ENCODE measurements at regions not wholly inside any gene's neighbourhood (a gene's known extent, or its start where the extent isn't known, plus 50 kb on each side); places are given as distances from the start of the nearest gene placed in this dataset.

GRCh38 chr1:101451888-101452287, 215.1 kb downstream of the S1PR1 start:
- no peaks in the 10 kb centered on the region for H3K9me3 ChIP-seq (ENCODE audit: severe bottlenecking)
- H3K27me3 ChIP-seq (ENCODE audit: insufficient read depth, low read depth, severe bottlenecking): peaks cover 46% of the 10 kb centered on the region
- no peak for TF ChIP-seq CTCF (IDR thresholded peaks at IDR 0.05; ENCODE audit: low read depth, low read length)
- H3K36me3 ChIP-seq: no peaks in the 10 kb centered on the region
- H3K27ac ChIP-seq: no peak overlapping the region
- H3K4me3 ChIP-seq (ENCODE audit: low read depth, low read length): no peak overlapping the region
- DNase-seq: no peak

GRCh38 chr1:101452825-101453224, 216.0 kb downstream of the S1PR1 start:
- Histone ChIP-seq H3K9me3 (ENCODE audit: severe bottlenecking) (no peaks in the 10 kb centered on the region), H3K4me3 (ENCODE audit: low read depth, low read length) (no peak overlapping the region), H3K36me3 (no peaks in the 10 kb centered on the region), H3K27ac (no peak overlapping the region), H3K27me3 (ENCODE audit: insufficient read depth, low read depth, severe bottlenecking) (peaks cover 46% of the 10 kb centered on the region)
- no peak for DNase-seq
- no peak for TF ChIP-seq CTCF (IDR thresholded peaks at IDR 0.05; ENCODE audit: low read depth, low read length)

GRCh38 chr1:101453844-101454243, 217.0 kb downstream of the S1PR1 start:
- no peaks in the 10 kb centered on the region for H3K36me3 ChIP-seq
- H3K27me3 ChIP-seq (ENCODE audit: insufficient read depth, low read depth, severe bottlenecking): peaks cover 44% of the 10 kb centered on the region
- H3K27ac ChIP-seq: no peak overlapping the region
- no peak overlapping the region for H3K4me3 ChIP-seq (ENCODE audit: low read depth, low read length)
- no peak for TF ChIP-seq CTCF (IDR thresholded peaks at IDR 0.05; ENCODE audit: low read depth, low read length)
- no peaks in the 10 kb centered on the region for H3K9me3 ChIP-seq (ENCODE audit: severe bottlenecking)
- no peak for DNase-seq

- H3K9me3 ChIP-seq (ENCODE audit: severe bottlenecking): no peaks in the 10 kb centered on the region
- H3K36me3 ChIP-seq: no peaks in the 10 kb centered on the region
- peaks cover 44% of the 10 kb centered on the region for H3K27me3 ChIP-seq (ENCODE audit: insufficient read depth, low read depth, severe bottlenecking)
- no peak overlapping the region for H3K27ac ChIP-seq
- H3K4me3 ChIP-seq (ENCODE audit: low read depth, low read length): no peak overlapping the region
- no peak for TF ChIP-seq CTCF (IDR thresholded peaks at IDR 0.05; ENCODE audit: low read depth, low read length)
- DNase-seq: no peak
Observed at GRCh38 chr1:101455166-101455565, 218.3 kb downstream of the S1PR1 start.

- TF ChIP-seq CTCF (IDR thresholded peaks at IDR 0.05; ENCODE audit: low read depth, low read length): no peak
- Histone ChIP-seq H3K27me3 (ENCODE audit: insufficient read depth, low read depth, severe bottlenecking) (peaks cover 17% of the 10 kb centered on the region), H3K9me3 (ENCODE audit: severe bottlenecking) (no peaks in the 10 kb centered on the region), H3K27ac (no peak overlapping the region), H3K36me3 (no peaks in the 10 kb centered on the region), H3K4me3 (ENCODE audit: low read depth, low read length) (no peak overlapping the region)
- no peak for DNase-seq
Observed at GRCh38 chr1:101460739-101461138, 223.9 kb downstream of the S1PR1 start.

GRCh38 chr1:101463195-101463594, 226.4 kb downstream of the S1PR1 start:
- TF ChIP-seq CTCF (IDR thresholded peaks at IDR 0.05; ENCODE audit: low read depth, low read length): no peak
- no peak for DNase-seq
- no peak overlapping the region for H3K27ac ChIP-seq
- peaks cover 17% of the 10 kb centered on the region for H3K27me3 ChIP-seq (ENCODE audit: insufficient read depth, low read depth, severe bottlenecking)
- no peaks in the 10 kb centered on the region for H3K36me3 ChIP-seq
- H3K4me3 ChIP-seq (ENCODE audit: low read depth, low read length): no peak overlapping the region
- H3K9me3 ChIP-seq (ENCODE audit: severe bottlenecking): no peaks in the 10 kb centered on the region
